GM23338 (cell line): ENCODE measurements at regions not wholly inside any gene's neighbourhood (a gene's known extent, or its start where the extent isn't known, plus 50 kb on each side); places are given as distances from the start of the nearest gene placed in this dataset.

Experiments used
- ATAC-seq: fragments of 200-7000 bp; cut with Tn5 transposase; 3 replicates; pipeline ENCODE4 v1.9.1; 2020
- DNase-seq: peaks from one replicate; pipeline ENCODE4 v3.0.0-alpha.2; 2015; ENCODE audit warnings: low spot score
- H2AFZ ChIP-seq: fragments of 200-600 bp; sonication (generic); 2 replicates; pipeline ENCODE4 v1.8.0; 2016; ENCODE audit warnings: antibody characterized with exemption, mild to moderate bottlenecking, moderate library complexity
- H3F3A ChIP-seq: fragments of 200-600 bp; sonication (generic); replicated peaks from 2 replicates; pipeline ENCODE4 v1.8.0; 2017; ENCODE audit warnings: antibody characterized with exemption, mixed run types, low read depth
- H3K27ac ChIP-seq: fragments of 200-600 bp; sonication (generic); 2 replicates; pipeline ENCODE4 v1.6.1; 2016; ENCODE audit warnings: low read depth
- H3K27me3 ChIP-seq: fragments of 200-600 bp; sonication (generic); 2 replicates; pipeline ENCODE4 v1.8.0; 2016; ENCODE audit warnings: mild to moderate bottlenecking, mixed run types, moderate library complexity; ENCODE audit not compliant: insufficient read depth
- H3K36me3 ChIP-seq: fragments of 200-600 bp; sonication (generic); 2 replicates; pipeline ENCODE4 v1.8.0; 2016; ENCODE audit warnings: mild to moderate bottlenecking; ENCODE audit not compliant: insufficient read depth
- H3K4me1 ChIP-seq: fragments of 200-600 bp; sonication (generic); 2 replicates; pipeline ENCODE4 v1.8.0; 2016; ENCODE audit warnings: mild to moderate bottlenecking, moderate library complexity; ENCODE audit not compliant: insufficient read depth
- H3K4me2 ChIP-seq: fragments of 200-600 bp; sonication (generic); 2 replicates; pipeline ENCODE4 v1.7.1; 2017; ENCODE audit warnings: mixed run types
- H3K4me3 ChIP-seq: fragments of 200-600 bp; sonication (generic); 2 replicates; pipeline ENCODE4 v1.6.1; 2016; ENCODE audit warnings: mixed run types
- H3K79me2 ChIP-seq: fragments of 200-600 bp; sonication (generic); replicated peaks from 2 replicates; pipeline ENCODE4 v1.8.0; 2017; ENCODE audit warnings: mild to moderate bottlenecking; ENCODE audit not compliant: insufficient read depth
- H3K9me2 ChIP-seq: fragments of 200-600 bp; sonication (generic); 2 replicates; pipeline ENCODE4 v1.8.0; 2017; ENCODE audit not compliant: insufficient read depth
- H4K20me1 ChIP-seq: fragments of 200-600 bp; sonication (generic); replicated peaks from 2 replicates; pipeline ENCODE4 v1.8.0; 2017; ENCODE audit warnings: mild to moderate bottlenecking; ENCODE audit not compliant: insufficient read depth
- H3K27ac Mint-ChIP-seq: 2 replicates; pipeline ENCODE4 v1.8.0; 2020; ENCODE audit warnings: inconsistent platforms, mild to moderate bottlenecking, moderate library complexity, mixed read lengths
- H3K27me3 Mint-ChIP-seq: 3 replicates; pipeline ENCODE4 v1.8.0; 2022; ENCODE audit warnings: low read depth, mild to moderate bottlenecking, moderate library complexity, mixed read lengths, inconsistent platforms; ENCODE audit not compliant: insufficient read depth, poor library complexity
- H3K36me3 Mint-ChIP-seq: 3 replicates; pipeline ENCODE4 v1.8.0; 2021; ENCODE audit warnings: low read depth, mild to moderate bottlenecking, inconsistent platforms, moderate library complexity, mixed read lengths
- H3K4me1 Mint-ChIP-seq: 3 replicates; pipeline ENCODE4 v1.8.0; 2020; ENCODE audit warnings: mild to moderate bottlenecking, inconsistent platforms, mixed read lengths
- H3K4me3 Mint-ChIP-seq: 3 replicates; pipeline ENCODE4 v1.8.0; 2021; ENCODE audit warnings: moderate library complexity, mild to moderate bottlenecking, inconsistent platforms, mixed read lengths
- H3K9me3 Mint-ChIP-seq: 3 replicates; pipeline ENCODE4 v1.8.0; 2020; ENCODE audit warnings: moderate library complexity, mild to moderate bottlenecking, inconsistent platforms, mixed read lengths
- CREB1 ChIP-seq: fragments of 250-450 bp; sonication (Bioruptor Pico); IDR thresholded peaks from 2 replicates; pipeline ENCODE4 v1.5.0; 2020; ENCODE audit warnings: low read depth, mild to moderate bottlenecking, moderate library complexity
- CTCF ChIP-seq, 2 experiments: fragments of 200-600 bp in 1 of 2; sonication (generic) in 1 of 2; conservative IDR thresholded peaks; 2 replicates each; pipeline versions ENCODE4 v1.5.1 to v1.6.1; 2016 to 2017; ENCODE audit warnings: antibody characterized with exemption in 2 of 2, low read depth in 2 of 2, mild to moderate bottlenecking in 2 of 2, moderate library complexity in 1 of 2
- EZH2 ChIP-seq: fragments of 200-600 bp; sonication (generic); IDR thresholded peaks from one replicate; pipeline ENCODE4 v1.8.0; 2017; ENCODE audit warnings: antibody characterized with exemption, mild to moderate bottlenecking, low read depth; ENCODE audit not compliant: unreplicated experiment
- EZH2phosphoT487 ChIP-seq: fragments of 200-600 bp; sonication (generic); IDR thresholded peaks from one replicate; pipeline ENCODE4 v1.8.1; 2018; ENCODE audit warnings: antibody characterized with exemption; ENCODE audit not compliant: unreplicated experiment
- JUNB ChIP-seq: IDR thresholded peaks from one replicate; pipeline ENCODE4 v1.6.1; 2016; ENCODE audit warnings: antibody characterized with exemption; ENCODE audit not compliant: unreplicated experiment
- NANOG ChIP-seq: IDR thresholded peaks from 2 replicates; pipeline ENCODE4 v1.6.1; 2016; ENCODE audit warnings: antibody characterized with exemption, borderline replicate concordance
- POLR2AphosphoS5 ChIP-seq: IDR thresholded peaks from 2 replicates; pipeline ENCODE4 v1.6.1; 2016; ENCODE audit warnings: antibody characterized with exemption, low read depth
- REST ChIP-seq: IDR thresholded peaks from one replicate; pipeline ENCODE4 v1.6.1; 2018; ENCODE audit warnings: antibody characterized with exemption; ENCODE audit not compliant: unreplicated experiment
- STAT1 ChIP-seq: IDR thresholded peaks from one replicate; pipeline ENCODE4 v1.6.1; 2016; ENCODE audit warnings: antibody characterized with exemption; ENCODE audit not compliant: unreplicated experiment
- ZNF114 ChIP-seq: fragments of 250-450 bp; sonication (Bioruptor Pico); IDR thresholded peaks from 2 replicates; pipeline ENCODE4 v1.5.0; 2020; ENCODE audit warnings: mild to moderate bottlenecking, moderate library complexity
- ZNF331 ChIP-seq: fragments of 250-450 bp; sonication (Bioruptor Pico); IDR thresholded peaks from 2 replicates; pipeline ENCODE4 v1.5.0; 2020; ENCODE audit warnings: low read depth, mild to moderate bottlenecking, moderate library complexity
- TF ChIP-seq, protein P1 (sequence below): IDR thresholded peaks from 2 replicates; pipeline ENCODE4 v1.6.1; 2016; ENCODE audit warnings: antibody characterized with exemption
- TF ChIP-seq, protein P2 (sequence below): fragments of 250-450 bp; sonication (Bioruptor Pico); IDR thresholded peaks from 2 replicates; pipeline ENCODE4 v1.5.0; 2020; ENCODE audit warnings: mild to moderate bottlenecking, moderate library complexity

DNA sequence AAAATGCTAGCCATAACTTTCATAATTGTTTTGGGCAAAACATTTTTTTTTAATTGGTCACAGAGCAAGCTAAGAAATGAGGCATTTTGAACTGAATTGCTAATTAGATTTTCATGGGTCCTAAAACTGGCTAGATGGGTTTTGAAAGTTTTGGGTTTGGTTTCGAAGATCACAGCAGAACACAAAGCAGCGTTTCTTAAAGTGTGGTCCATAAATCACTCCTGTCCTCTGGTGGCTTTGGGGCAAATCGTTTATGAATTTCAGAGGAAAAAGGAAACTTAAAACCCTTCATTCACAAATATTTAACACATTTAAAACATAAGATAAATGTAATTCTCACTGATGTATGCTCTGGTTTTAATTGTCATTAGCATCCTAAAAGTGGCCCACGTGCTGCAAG, 503.7 kb downstream of the SPATA31D1 start:
- H3K4me3 ChIP-seq, result no peak overlapping the region
- DNase-seq, result no peak
- peaks cover 18% of the 10 kb centered on the region; the same call in 2 of the 3 replicates for H3K4me1 Mint-ChIP-seq
- no peaks in the 10 kb centered on the region for H4K20me1 ChIP-seq
- H3K36me3 Mint-ChIP-seq, result peaks cover 4% of the 10 kb centered on the region; the same call in 2 of the 3 replicates
- no peak overlapping the region for H3K4me2 ChIP-seq
- no peak overlapping the region for H3K27ac ChIP-seq
- no peaks in the 10 kb centered on the region for H3K79me2 ChIP-seq
- H3K4me1 ChIP-seq, result peaks cover 6% of the 10 kb centered on the region; the same call in 1 of the 2 replicates
- H2AFZ ChIP-seq, result no peak overlapping the region
- H3K27me3 Mint-ChIP-seq, result peaks cover 10% of the 10 kb centered on the region
- H3K4me3 Mint-ChIP-seq, result no peak overlapping the region
- no peaks in the 10 kb centered on the region for H3K36me3 ChIP-seq
- H3K9me3 Mint-ChIP-seq, result peaks cover 3% of the 10 kb centered on the region; the same call in 1 of the 3 replicates
- no peaks in the 10 kb centered on the region for H3K9me2 ChIP-seq
- no peak for ATAC-seq
- no peak overlapping the region for H3K27ac Mint-ChIP-seq
- TF ChIP-seq ZNF331 (no peak), CREB1 (CRISPR knock-in tag) (no peak), EZH2phosphoT487 (no peak), NANOG (no peak), EZH2 (no peak), STAT1 (no peak), ZNF114 (CRISPR knock-in tag) (no peak), JUNB (no peak), POLR2AphosphoS5 (no peak), CTCF (conservative IDR thresholded peaks at IDR 0.05; ENCODE audit: low read depth in 2 of 2) (no peak), REST (no peak)
- TF ChIP-seq, protein P1, sequence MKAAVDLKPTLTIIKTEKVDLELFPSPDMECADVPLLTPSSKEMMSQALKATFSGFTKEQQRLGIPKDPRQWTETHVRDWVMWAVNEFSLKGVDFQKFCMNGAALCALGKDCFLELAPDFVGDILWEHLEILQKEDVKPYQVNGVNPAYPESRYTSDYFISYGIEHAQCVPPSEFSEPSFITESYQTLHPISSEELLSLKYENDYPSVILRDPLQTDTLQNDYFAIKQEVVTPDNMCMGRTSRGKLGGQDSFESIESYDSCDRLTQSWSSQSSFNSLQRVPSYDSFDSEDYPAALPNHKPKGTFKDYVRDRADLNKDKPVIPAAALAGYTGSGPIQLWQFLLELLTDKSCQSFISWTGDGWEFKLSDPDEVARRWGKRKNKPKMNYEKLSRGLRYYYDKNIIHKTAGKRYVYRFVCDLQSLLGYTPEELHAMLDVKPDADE, result no peak
- TF ChIP-seq, protein P2, sequence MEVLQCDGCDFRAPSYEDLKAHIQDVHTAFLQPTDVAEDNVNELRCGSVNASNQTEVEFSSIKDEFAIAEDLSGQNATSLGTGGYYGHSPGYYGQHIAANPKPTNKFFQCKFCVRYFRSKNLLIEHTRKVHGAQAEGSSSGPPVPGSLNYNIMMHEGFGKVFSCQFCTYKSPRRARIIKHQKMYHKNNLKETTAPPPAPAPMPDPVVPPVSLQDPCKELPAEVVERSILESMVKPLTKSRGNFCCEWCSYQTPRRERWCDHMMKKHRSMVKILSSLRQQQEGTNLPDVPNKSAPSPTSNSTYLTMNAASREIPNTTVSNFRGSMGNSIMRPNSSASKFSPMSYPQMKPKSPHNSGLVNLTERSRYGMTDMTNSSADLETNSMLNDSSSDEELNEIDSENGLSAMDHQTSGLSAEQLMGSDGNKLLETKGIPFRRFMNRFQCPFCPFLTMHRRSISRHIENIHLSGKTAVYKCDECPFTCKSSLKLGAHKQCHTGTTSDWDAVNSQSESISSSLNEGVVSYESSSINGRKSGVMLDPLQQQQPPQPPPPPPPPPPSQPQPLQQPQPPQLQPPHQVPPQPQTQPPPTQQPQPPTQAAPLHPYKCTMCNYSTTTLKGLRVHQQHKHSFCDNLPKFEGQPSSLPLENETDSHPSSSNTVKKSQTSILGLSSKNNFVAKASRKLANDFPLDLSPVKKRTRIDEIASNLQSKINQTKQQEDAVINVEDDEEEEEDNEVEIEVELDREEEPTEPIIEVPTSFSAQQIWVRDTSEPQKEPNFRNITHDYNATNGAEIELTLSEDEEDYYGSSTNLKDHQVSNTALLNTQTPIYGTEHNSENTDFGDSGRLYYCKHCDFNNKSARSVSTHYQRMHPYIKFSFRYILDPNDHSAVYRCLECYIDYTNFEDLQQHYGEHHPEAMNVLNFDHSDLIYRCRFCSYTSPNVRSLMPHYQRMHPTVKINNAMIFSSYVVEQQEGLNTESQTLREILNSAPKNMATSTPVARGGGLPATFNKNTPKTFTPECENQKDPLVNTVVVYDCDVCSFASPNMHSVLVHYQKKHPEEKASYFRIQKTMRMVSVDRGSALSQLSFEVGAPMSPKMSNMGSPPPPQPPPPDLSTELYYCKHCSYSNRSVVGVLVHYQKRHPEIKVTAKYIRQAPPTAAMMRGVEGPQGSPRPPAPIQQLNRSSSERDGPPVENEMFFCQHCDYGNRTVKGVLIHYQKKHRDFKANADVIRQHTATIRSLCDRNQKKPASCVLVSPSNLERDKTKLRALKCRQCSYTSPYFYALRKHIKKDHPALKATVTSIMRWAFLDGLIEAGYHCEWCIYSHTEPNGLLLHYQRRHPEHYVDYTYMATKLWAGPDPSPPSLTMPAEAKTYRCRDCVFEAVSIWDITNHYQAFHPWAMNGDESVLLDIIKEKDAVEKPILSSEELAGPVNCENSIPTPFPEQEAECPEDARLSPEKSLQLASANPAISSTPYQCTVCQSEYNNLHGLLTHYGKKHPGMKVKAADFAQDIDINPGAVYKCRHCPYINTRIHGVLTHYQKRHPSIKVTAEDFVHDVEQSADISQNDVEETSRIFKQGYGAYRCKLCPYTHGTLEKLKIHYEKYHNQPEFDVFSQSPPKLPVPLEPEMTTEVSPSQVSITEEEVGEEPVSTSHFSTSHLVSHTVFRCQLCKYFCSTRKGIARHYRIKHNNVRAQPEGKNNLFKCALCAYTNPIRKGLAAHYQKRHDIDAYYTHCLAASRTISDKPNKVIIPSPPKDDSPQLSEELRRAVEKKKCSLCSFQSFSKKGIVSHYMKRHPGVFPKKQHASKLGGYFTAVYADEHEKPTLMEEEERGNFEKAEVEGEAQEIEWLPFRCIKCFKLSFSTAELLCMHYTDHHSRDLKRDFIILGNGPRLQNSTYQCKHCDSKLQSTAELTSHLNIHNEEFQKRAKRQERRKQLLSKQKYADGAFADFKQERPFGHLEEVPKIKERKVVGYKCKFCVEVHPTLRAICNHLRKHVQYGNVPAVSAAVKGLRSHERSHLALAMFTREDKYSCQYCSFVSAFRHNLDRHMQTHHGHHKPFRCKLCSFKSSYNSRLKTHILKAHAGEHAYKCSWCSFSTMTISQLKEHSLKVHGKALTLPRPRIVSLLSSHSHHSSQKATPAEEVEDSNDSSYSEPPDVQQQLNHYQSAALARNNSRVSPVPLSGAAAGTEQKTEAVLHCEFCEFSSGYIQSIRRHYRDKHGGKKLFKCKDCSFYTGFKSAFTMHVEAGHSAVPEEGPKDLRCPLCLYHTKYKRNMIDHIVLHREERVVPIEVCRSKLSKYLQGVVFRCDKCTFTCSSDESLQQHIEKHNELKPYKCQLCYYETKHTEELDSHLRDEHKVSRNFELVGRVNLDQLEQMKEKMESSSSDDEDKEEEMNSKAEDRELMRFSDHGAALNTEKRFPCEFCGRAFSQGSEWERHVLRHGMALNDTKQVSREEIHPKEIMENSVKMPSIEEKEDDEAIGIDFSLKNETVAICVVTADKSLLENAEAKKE (CRISPR knock-in tag), result no peak
- H3F3A ChIP-seq, result no peaks in the 10 kb centered on the region
- no peaks in the 10 kb centered on the region for H3K27me3 ChIP-seq
